GM21528 (cell line): ENCODE measurements at regions not wholly inside any gene's neighbourhood (a gene's known extent, or its start where the extent isn't known, plus 50 kb on each side); places are given as distances from the start of the nearest gene placed in this dataset.
"Not testable (repeated sequence)": the region's sequence is repeated elsewhere in the genome, so short reads cannot be mapped to it uniquely, and the experiment has no call there.

Experiments used
- ATAC-seq: cut with Tn5 transposase; IDR thresholded peaks from one replicate; pipeline ENCODE4 v1.9.1; 2021; ENCODE audit warnings: mild to moderate bottlenecking, moderate library complexity; ENCODE audit not compliant: unreplicated experiment, low FRiP score

DNA sequence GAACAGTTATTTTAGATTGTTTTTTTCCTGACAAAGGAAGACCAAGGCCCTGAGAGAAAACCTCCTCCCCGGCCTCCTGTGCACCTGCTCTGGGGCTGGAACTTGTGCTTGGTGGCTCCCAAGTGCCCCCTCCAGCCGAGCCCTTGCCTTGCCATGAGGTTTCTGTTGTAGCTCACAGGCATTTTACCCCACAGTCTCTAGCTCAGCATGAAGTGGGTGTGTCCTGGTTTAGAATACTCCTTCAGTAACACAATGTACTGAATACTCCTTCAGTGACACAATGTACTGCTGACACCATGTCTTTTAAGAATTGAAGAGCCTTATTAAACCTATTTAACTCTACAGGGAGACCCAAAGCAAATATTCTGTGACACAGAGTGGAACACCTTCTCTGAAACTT, 116.1 kb downstream of the OR4M2 start:
- not testable (repeated sequence) for ATAC-seq

DNA sequence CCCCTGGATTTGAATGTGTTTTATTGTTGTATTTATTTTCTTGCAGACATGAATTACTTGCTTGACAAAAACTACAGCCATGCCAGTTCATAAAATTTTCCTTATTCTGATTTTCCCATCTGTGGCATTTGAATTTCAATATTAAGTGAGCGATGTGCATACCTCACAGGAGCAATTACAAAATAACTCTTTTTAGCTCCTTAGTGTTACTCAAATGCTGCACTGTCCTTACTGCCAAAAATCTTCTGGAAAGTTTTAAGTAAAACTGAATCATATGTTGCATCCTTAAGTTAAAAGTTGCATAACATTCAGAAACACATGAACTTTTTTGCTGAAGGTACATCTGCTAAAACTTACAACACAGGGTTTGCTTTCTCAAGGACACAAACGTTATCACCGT, 120.1 kb downstream of the OR4M2 start:
- not testable (repeated sequence) for ATAC-seq

DNA sequence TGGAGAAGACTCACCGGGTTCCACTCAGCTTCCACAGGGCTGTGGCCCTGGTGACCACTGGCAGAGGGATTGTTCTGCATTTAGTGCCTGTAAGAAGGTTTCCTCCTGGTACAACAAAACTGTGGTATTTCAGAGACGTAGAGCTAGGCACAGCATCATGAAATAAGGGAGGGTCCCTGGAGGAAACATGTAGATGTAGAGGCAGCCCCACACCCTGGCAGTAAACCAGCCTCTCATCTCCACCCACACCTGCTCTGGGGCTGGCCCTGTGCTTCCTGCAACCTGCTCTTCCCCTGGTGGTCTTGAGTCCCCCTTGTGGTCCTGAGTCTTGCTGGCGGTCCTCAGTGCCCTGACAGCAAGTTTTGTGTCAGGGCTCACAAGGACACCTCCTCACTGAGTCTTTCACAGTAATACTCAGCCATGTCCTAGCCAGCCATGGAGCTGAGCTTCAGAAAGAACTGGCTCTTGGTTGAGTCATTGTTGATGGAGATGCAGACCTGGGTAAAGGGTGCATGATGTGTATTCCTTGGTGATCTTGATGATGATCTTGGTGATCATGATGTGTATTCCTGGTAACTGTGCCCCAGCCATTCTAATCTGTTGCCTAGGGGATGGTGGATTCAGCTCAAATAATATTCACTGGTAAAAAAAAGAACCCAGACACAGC, 121.8 kb downstream of the OR4M2 start:
- not testable (repeated sequence) for ATAC-seq

DNA sequence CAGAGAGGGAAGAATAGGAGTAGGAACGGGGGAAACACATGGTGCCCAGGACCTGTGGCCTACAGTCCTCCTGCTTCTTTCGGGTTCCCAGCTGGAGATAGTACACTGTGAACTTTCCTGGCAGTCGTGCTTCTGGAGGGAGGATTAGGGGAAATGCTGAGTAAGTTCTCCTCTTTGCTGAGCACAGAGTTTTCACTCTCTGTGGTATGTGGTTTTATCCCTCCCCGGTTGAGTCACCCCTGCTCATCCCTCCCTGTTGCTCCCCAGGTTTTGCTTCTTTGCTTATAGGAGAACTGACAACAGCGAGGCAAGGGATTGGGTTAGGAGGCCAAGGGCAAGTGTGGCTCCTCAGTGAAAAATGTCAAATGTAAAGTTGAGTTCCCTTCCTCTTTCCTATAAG, 122.9 kb downstream of the OR4M2 start:
- not testable (repeated sequence) for ATAC-seq

DNA sequence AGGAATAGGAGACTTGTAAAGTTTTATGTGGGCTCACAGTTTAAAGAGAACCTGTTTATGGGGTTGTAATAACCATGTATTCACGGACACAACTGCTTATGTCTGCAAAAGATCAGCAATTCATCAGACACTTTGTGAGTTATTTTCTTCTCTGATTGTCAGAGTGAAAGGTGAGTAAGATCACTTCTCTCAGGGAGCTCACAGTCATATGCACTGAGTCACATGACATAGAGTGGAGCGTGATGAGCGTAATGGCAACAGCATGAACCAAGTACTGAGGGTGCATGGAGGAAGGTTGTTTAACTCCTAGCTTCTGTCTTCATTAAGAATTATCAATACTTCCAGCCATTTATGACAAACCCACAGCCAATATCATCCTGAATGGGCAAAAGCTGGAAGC, 128.8 kb downstream of the OR4M2 start:
- not testable (repeated sequence) for ATAC-seq

DNA sequence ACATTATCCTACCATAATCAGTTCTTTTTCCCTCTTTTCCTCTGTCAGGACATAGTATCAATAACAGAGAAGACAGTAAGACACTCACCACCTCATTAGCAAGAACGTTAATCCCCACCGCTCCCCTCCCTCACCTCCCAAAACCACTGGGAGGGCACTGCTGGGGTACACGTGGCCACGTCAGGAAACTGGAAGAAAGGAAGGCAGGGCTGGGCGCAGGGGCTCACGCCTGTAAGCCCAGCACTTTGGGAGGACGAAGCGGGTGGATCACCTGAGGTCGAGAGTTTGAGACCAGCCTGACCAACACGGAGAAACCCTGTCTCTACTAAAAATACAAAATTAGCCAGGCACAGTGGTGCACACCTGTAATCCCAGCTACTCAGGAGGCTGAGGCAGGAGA, 142.3 kb downstream of the OR4M2 start:
- not testable (repeated sequence) for ATAC-seq

DNA sequence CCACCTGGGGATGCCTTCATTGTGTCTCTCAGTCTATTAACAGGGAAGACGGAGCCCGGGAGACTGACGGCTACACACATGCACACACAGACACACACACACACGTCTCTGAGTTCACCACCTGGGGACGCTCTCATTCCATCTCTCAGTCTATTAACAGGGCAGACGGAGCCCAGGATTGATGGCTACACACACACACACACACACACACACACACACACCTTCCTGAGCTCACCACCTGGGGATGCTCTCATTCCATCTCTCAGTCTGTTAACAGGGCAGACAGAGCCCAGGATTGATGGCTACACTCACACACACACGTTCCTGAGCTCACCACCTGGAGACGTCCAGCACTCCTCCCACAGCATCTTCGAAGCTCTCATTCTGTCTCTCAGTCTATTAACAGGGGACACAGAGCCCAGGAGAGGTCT, 143.9 kb downstream of the OR4M2 start:
- no peak for ATAC-seq

DNA sequence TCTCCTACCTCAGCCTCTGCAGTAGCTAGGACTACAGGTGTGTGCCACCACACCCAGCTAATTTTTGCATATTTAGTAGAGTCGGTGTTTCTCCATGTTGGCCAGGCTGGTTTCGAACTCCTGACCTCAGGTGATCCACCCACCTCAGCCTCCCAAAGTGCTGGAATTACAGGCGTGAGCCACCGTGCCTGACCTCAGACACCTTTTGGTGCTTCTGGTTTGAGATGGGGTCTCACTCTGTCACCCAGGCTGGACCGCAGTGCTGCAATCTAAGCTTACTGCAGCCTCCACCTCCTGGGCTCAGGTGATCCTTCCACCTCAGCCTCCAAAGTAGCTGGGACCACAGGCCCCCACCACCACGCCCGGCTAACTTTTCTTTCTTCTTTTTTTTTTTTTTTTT, 144.6 kb downstream of the OR4M2 start:
- ATAC-seq = not testable (repeated sequence)

DNA sequence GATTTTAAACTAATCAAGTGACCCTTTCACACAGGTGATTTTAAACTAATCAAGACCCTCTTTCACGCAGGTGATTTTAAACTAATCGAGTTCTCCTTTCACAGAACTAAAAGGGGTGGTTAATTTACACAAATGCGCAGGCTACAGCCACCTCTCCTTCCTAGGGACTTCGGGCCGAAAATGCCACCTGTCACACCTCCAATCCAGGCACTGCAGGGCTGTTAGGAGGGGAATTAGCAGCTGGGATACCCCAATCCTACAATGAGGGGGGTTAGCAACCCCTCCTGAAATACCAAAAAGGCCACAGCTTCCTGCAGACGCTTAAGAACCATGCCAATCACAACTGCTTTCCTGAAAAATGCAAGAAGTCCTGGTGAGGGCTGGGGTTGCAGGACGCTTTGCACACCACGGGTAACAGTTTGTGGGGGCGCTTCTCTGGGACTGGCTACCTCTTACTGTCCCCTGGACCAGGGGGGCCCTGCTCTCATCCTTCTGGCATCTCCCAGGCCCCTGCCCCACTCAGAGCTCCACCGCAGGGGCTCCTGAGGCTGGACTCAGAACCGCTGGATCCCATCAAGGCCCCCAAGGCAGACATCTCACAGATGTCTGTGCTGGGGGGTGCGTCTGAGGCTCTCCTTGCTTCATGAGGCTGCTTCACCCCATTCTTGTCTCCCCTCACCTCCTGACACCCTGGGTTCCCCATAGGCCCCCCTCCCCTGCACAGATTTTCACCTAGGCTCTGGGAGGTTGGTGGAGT, 145.9 kb downstream of the OR4M2 start:
- no peak for ATAC-seq

DNA sequence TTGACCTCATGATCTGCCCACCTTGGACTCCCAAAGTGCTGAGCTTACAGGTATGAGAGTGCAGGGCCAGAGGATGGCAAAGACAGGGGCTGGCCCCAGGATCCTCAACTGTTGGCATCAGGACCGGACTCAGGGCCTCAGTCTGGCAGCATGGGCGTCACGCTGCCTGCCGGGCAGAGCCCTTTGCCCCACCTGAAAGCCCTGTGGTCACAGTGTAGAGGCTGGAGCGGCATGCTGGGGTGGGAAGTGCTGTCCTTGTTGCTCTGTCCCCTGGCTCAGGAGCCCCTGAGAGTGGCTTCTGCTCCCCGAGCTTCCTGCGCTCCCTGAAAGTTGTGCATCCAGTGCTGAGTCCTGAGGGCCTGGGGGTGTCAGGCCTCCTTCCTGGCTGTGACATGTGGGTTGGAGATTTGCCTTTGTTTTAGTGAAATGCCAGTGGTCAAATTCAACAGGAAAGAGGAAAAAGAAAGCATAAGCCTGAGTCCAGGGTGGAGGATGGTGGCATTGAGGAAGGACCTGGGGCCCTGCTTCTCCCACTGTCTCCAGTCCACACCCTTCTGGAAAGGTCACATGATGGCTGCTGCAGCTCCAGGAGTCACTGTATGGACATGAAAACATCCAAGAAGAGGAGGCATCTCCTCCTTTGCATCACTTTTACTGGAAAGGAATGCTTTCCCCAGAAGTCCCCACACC, 147.2 kb downstream of the OR4M2 start:
- no peak for ATAC-seq

DNA sequence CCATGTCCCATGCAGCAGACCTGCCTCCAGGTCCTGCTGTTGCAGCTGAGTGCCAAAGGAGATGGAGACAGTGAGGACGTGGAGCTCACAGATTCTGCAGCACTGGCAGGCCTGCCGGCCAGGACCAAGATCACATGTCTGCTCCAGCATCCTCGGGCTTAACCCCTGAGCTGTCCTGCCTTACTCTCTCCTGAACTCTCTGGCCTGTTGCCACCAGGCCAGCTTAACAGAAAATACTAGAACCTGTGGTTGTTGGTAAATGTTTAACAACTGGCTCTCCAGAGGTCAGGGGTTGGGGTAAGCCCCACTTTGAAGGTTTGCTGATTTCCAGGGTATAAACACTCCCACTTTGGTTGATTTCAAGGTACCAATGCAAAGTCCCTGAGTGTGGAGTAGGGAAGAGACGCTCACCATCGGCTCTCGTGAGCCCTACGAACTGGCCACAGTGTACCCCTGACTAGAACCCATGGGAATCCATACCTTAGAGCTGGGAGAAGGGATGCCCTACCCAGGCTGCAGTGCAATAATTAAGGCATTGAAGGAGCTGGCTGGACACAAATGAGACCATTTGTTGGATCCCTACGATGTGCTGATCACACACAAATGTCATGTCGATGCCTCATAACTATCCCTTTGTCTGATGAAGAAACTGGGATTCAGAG, 147.9 kb downstream of the OR4M2 start:
- ATAC-seq = no peak

DNA sequence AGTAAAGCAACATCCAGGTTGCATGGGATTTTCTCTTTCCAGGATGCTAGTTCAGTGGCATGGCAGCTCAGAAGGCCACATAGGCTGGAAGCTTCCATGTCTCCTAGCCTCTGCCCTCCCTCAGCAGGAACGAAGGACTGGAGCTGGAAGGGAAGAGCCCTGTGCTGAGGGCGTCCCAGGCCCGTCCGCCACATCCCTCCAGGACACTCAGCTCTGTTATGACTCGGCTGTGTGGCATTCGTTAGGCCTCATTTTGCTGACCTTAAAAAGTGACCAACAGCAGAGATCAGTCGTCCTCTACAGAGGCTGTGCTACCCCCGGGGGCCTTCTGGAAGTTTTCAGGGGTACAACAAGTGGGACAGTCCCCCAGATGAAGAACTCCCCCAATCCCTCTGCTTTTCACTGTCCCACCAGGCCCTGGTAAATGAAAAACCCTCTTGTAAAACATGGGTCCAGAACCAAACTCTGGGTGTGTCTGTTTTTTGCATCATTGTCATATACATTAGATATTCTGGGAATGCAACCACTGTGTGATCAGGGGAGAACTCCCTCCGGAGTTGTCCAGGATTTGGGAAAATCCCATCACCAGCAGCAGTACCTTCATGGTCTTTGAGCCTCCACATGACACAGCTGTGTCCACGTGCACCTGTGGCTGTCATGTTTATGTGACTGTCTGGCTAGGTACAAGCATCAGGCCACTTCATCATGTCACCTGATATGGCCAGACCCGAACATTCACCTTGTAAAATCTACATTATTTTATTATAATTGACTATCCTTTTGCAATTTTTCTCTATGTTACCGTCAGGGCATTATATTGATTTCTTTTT, 149.9 kb downstream of the OR4M2 start:
- no peak for ATAC-seq

DNA sequence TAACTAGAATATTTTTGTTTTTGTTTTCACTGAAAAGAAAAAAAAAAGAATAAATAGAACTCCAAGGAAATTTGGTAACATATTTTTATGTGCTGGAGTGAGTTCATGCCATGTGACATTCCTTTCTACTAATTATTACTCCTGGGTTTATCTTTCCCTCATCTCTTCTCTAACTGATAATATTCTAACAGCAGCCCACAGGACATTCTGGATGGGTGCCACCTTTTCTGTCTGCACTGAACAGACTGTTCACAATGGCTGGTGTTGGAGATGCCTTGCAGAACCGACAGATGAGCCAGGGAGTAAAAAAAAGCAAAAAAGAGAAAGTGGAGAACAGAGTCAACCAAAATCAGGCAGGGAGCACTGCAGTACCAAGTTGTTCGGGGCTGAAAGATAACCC, 151.3 kb downstream of the OR4M2 start:
- no peak for ATAC-seq

DNA sequence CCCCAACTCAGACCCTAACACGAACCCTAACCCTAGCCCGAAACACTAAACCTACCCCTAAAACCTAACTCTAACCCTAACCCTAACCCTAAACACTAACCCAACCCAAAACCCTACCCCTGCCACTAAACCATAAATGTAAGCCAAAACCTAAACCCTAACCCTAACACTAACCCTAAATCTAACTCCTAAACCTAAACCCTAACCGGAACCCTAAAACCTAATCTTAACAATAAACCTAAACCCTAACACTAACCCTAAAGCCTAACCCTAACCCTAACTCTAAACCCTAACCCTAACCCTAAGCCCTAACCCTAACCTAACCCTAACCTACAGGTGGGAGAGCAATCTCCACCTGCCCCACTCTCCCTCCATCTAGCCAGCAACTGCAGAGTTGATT, 152.3 kb downstream of the OR4M2 start:
- ATAC-seq = no peak

DNA sequence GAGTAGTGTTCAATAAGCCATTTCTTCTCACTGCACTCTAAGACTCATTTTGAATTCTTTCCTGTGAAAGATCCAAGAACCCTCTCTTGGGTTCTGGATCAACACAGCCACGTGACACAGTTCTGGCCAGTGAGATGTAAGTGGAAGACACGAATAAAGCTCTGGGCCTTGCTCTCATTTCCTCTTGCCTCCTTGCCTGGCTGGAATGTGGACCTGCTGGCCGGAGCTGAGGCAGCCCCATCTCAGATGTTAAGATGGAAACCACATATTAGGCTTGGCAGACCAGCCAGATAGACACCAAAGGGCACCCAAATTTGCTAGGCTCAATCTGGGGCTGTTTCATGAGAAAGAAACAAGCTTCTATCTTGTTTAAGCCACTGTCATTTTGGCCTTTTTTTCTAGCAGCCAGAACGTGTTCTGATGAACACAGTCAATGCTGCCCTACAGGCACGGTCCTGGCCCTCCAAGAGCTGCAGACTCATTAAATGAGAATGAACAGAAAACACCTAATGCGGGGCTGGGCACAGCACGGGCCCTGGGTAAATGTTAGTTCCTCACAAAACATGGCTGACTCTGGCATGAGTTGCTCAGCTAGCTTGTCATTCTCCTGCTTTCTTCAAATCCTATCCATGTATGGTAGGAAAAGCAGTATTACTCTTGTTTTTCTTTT, 155.1 kb downstream of the OR4M2 start:
- ATAC-seq = not testable (repeated sequence)

DNA sequence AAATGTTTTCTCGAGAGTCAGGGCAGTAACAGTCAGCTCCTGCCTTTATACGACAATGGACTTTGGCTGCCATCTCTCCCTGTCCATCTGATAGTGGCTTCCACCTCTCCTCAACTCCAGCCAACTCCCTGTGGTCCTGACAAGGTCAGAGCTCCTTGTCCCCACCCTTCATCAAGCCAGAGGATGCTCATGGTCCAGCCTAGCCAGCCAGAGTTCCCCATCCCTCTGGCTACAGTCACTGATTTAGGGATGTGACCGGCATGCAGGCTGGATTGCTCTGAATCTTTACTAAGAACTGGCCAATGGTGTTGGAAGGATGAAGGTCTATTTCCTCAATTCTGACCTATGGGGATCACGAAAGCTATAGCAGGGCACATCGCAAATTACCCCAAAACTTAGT, 156.1 kb downstream of the OR4M2 start:
- ATAC-seq = no peak

DNA sequence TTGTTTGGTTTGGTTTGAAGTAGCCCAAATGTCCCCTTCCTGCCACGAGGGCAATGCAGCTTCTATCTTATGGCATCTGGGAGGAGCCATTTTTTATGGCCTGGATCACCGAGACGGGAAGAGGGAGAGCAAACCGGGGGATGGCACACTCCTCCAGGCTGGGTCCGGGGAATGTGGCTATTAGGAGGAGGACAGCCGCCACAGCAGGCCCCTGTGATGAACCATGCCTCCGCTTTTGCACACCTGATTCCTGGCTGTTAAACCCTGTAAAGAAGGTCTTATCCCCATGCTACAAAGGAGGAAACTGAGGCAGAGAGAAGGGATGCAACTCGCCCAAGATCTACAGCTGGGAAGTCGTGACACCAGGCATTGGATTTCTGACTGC, 157.6 kb downstream of the OR4M2 start:
- ATAC-seq = no peak

DNA sequence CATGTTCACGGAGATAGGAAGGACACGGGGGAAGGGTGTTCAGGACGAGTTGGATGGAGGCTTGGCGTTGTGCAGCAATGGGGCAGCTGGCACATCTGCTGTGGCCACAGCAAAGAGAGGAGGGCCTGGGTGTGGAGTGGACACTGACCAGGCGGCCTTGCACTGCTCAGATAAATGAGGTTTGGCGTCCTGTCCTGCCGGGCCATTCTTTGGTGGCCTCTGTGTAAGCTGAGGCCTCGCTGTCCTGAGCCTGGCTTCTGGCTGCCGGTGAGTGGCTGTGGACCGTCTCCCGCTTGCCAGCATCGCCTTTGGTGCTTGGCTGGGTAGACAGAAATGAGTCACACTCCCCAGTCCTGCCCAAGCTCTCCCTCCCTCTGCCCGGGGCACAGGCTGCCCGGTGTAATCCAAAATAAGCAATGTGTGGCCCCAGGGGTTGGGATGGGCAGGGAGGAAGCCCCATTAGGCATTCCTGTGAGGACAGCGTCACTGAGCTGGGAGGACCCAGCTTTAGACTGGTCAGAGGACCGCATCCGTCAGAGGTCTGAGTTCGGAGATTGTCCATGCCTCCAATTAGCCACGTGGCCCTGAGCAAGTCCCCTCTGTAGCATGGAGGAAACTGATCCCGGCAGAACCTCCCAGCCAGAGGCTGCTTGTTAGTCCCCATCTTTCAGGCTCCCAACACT, 158.1 kb downstream of the OR4M2 start:
- ATAC-seq = not testable (repeated sequence)
